ENCODE measurements at regions not wholly inside any gene's neighbourhood (a gene's known extent, or its start where the extent isn't known, plus 50 kb on each side); places are given as distances from the start of the nearest gene placed in this dataset.
A peak's percentile ranks its signal among the peaks of the same experiment; 100 is the strongest.

DNA sequence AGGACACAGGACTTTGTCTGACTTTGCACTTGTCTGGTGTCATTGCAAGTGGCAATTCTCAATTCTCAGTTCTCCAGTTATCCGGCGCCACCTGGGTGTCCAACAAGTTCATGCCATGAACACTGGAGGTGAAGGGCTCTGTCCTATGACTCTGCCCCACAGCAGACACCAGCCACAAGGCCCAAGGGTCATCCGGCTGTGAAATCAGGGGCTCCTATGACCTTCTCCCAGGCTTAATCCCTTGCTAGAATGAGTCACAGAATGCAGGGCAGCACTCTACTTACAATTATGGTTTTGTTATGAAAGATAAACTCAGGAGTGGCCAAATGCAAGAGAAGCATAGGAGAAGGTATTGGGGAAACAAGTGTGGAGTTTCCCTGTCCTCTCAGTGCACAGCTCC, 392.0 kb downstream of the GADD45G start:
- Histone ChIP-seq H3K27ac (no peak overlapping the region), H3K4me1 (peaks cover 50 to 63% (median 62%) of the 10 kb centered on the region in 4 donors), H3K9me3 (no peaks in the 10 kb centered on the region), H3K4me3 (no peak overlapping the region), H3K27me3 (no peaks in the 10 kb centered on the region), H3K36me3 (no peaks in the 10 kb centered on the region)
- no peak for TF ChIP-seq EP300 (IDR thresholded peaks at IDR 0.05)
- DNase-seq (peak in 1 of 2 donors; percentile 44), ATAC-seq (ENCODE audit: low FRiP score in 2 of 2) (no peak)
- 83 to 97% methylated on average over 1 to 3 of the region's 3 CpGs for WGBS, 2 donors

- no peaks in the 10 kb centered on the region for H3K36me3 ChIP-seq
- ATAC-seq (ENCODE audit: low FRiP score in 2 of 2) (no peak), DNase-seq (no peak)
- 80 to 92% methylated on average over 3 of the region's 3 CpGs for WGBS, 2 donors
- peaks cover 55 to 65% (median 61%) of the 10 kb centered on the region in 4 donors for H3K4me1 ChIP-seq
- H3K27ac ChIP-seq = peak overlapping the region; percentile 83 to 92 (median 86)
- H3K9me3 ChIP-seq = no peaks in the 10 kb centered on the region
- no peak overlapping the region for H3K4me3 ChIP-seq
- no peak for TF ChIP-seq POLR2AphosphoS5 (IDR thresholded peaks at IDR 0.05)
- TF ChIP-seq POLR2A (IDR thresholded peaks at IDR 0.05) = no peak
- TF ChIP-seq, protein P1, sequence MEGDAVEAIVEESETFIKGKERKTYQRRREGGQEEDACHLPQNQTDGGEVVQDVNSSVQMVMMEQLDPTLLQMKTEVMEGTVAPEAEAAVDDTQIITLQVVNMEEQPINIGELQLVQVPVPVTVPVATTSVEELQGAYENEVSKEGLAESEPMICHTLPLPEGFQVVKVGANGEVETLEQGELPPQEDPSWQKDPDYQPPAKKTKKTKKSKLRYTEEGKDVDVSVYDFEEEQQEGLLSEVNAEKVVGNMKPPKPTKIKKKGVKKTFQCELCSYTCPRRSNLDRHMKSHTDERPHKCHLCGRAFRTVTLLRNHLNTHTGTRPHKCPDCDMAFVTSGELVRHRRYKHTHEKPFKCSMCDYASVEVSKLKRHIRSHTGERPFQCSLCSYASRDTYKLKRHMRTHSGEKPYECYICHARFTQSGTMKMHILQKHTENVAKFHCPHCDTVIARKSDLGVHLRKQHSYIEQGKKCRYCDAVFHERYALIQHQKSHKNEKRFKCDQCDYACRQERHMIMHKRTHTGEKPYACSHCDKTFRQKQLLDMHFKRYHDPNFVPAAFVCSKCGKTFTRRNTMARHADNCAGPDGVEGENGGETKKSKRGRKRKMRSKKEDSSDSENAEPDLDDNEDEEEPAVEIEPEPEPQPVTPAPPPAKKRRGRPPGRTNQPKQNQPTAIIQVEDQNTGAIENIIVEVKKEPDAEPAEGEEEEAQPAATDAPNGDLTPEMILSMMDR (IDR thresholded peaks at IDR 0.05) = no peak
- H3K27me3 ChIP-seq = no peaks in the 10 kb centered on the region
These were observed 393.8 kb downstream of the GADD45G start for GRCh38 chr9:89998633-89999032.

GRCh38 chr9:89999176-89999533, 394.3 kb downstream of the GADD45G start:
- Histone ChIP-seq H3K4me1 (peaks cover 54 to 61% (median 56%) of the 10 kb centered on the region in 4 donors), H3K9me3 (no peaks in the 10 kb centered on the region), H3K27me3 (no peaks in the 10 kb centered on the region), H3K4me3 (peak overlapping the region in 2 of 4 donors; percentile 28 to 37), H3K36me3 (no peaks in the 10 kb centered on the region), H3K27ac (peak overlapping the region; percentile 83 to 92 (median 86))
- 73% methylated on average over 3 of the region's 3 CpGs; no CpG with 5 or more reads in 1 of the 2 donors for WGBS, 2 donors
- TF ChIP-seq, protein P1 (IDR thresholded peaks at IDR 0.05) = no peak
- no peak for TF ChIP-seq EP300 (IDR thresholded peaks at IDR 0.05)
- no peak for TF ChIP-seq POLR2AphosphoS5 (IDR thresholded peaks at IDR 0.05)
- TF ChIP-seq POLR2A (IDR thresholded peaks at IDR 0.05) = no peak
- ATAC-seq (ENCODE audit: low FRiP score in 2 of 2) = peak; percentile 58 to 79
- peak; percentile 68 to 84 for DNase-seq

DNA sequence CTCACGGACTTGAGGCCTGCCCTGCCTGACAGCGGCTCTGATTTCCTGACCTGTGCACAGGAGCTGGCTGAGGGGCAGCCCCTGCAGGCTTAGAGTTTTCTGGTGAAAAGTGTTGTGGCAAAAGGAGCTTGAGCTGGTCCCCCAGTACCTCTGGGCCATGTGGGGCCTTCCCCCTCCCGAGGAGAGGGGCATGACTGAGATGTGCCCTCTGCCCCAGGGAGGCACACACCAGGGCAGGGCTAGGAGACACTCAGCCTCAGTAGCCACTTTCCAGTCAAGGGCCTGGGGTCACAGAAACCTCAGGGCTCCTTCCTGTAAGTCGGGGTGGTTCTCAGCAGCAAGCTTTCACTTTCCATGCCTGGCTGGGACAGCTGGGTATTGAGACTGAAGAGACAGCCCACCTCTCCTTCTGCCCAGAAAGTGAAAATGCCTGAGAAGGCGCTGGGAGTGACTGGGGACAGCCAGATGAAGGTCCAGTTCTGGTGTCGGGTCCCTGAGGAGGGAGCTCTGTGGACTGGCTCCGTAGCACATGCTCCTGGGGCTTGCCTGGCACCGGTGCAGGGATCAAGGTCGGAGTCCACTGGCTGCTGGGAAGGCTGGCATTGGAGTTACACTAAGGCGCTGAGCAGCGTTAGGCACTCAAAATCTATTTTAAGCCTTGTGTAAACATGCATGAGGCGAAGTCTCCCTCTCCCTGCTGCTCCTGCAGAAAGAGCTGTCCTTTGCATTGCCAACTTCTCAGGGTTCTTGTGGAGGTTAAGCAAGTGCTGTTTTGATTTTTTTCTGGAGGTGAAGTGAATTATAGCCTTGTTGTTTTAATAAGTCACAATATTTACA, 394.9 kb downstream of the GADD45G start:
- Histone ChIP-seq H3K4me3 (peak overlapping the region in 3 of 4 donors; percentile 28 to 38 (median 37)), H3K36me3 (no peaks in the 10 kb centered on the region), H3K27me3 (no peaks in the 10 kb centered on the region), H3K9me3 (no peaks in the 10 kb centered on the region), H3K4me1 (peaks cover 48 to 55% (median 51%) of the 10 kb centered on the region in 4 donors), H3K27ac (peak overlapping the region; percentile 83 to 92 (median 86))
- ATAC-seq (ENCODE audit: low FRiP score in 2 of 2) (peak; percentile 63 to 90), DNase-seq (peak; percentile 51 to 88)
- WGBS, 2 donors = 3 to 6% methylated on average over 7 to 12 of the region's 12 CpGs
- peak in 1 of 4 donors; percentile 63 for TF ChIP-seq POLR2A (IDR thresholded peaks at IDR 0.05)
- TF ChIP-seq, protein P1 (IDR thresholded peaks at IDR 0.05) = no peak
- peak; percentile 25 to 64 for TF ChIP-seq POLR2AphosphoS5 (IDR thresholded peaks at IDR 0.05)
- TF ChIP-seq EP300 (IDR thresholded peaks at IDR 0.05) = peak in 1 of 4 donors; percentile 81

- Histone ChIP-seq H3K9me3 (no peaks in the 10 kb centered on the region), H3K4me1 (peaks cover 44 to 50% (median 47%) of the 10 kb centered on the region in 4 donors), H3K36me3 (no peaks in the 10 kb centered on the region), H3K4me3 (no peak overlapping the region), H3K27me3 (no peaks in the 10 kb centered on the region), H3K27ac (peak overlapping the region; percentile 41 to 92 (median 81))
- ATAC-seq (ENCODE audit: low FRiP score in 2 of 2) (no peak), DNase-seq (no peak)
- 32 to 45% methylated on average over 7 of the region's 7 CpGs for WGBS, 2 donors
- TF ChIP-seq, protein P1 (IDR thresholded peaks at IDR 0.05) = no peak
- TF ChIP-seq POLR2A (IDR thresholded peaks at IDR 0.05) = no peak
- TF ChIP-seq POLR2AphosphoS5 (IDR thresholded peaks at IDR 0.05) = peak; percentile 21 to 63
- TF ChIP-seq EP300 (IDR thresholded peaks at IDR 0.05) = peak in 3 of 4 donors; percentile 12 to 63 (median 34)
These were observed 396.1 kb downstream of the GADD45G start for GRCh38 chr9:90000925-90001324.

All from upper lobe of left lung (tissue), 6 donors.